Smooth muscle cell (in vitro differentiated cells): ENCODE measurements at regions not wholly inside any gene's neighbourhood (a gene's known extent, or its start where the extent isn't known, plus 50 kb on each side); places are given as distances from the start of the nearest gene placed in this dataset.
A peak's percentile ranks its signal among the peaks of the same experiment; 100 is the strongest.

Source experiments
- DNase-seq: peaks from one replicate; lab custom pipeline; 2025; ENCODE audit not compliant: unreplicated experiment; lab: John Stamatoyannopoulos, UW
- H2AFZ ChIP-seq: fragments of 200-600 bp; sonication (generic); 2 replicates; pipeline ENCODE4 v1.6.0; 2016; ENCODE audit warnings: antibody characterized with exemption, low read depth, mild to moderate bottlenecking
- H3F3A ChIP-seq: fragments of 200-600 bp; sonication (generic); 2 replicates; pipeline ENCODE4 v1.6.0; 2017; ENCODE audit warnings: antibody characterized with exemption, low read depth
- H3K27ac ChIP-seq: fragments of 200-600 bp; sonication (generic); 2 replicates; pipeline ENCODE4 v1.5.1; 2016; ENCODE audit warnings: low read depth, mild to moderate bottlenecking
- H3K27me3 ChIP-seq: fragments of 200-600 bp; sonication (generic); 2 replicates; pipeline ENCODE4 v1.6.1; 2016; ENCODE audit warnings: low read depth, mild to moderate bottlenecking
- H3K36me3 ChIP-seq: fragments of 200-600 bp; sonication (generic); 2 replicates; pipeline ENCODE4 v1.5.1; 2016; ENCODE audit warnings: low read depth
- H3K4me1 ChIP-seq: fragments of 200-600 bp; sonication (generic); 2 replicates; pipeline ENCODE4 v1.5.1; 2016; ENCODE audit warnings: low read depth
- H3K4me2 ChIP-seq: fragments of 200-600 bp; sonication (generic); 2 replicates; pipeline ENCODE4 v1.6.0; 2016; ENCODE audit warnings: mild to moderate bottlenecking
- H3K4me3 ChIP-seq: fragments of 200-600 bp; sonication (generic); 2 replicates; pipeline ENCODE4 v1.5.1; 2016; ENCODE audit warnings: mild to moderate bottlenecking
- H3K79me2 ChIP-seq: fragments of 200-600 bp; sonication (generic); 2 replicates; pipeline ENCODE4 v1.6.0; 2016; ENCODE audit warnings: low read depth, mild to moderate bottlenecking
- H3K9ac ChIP-seq: fragments of 200-600 bp; sonication (generic); 2 replicates; pipeline ENCODE4 v1.6.0; 2016; ENCODE audit warnings: low read depth
- H3K9me3 ChIP-seq: fragments of 200-600 bp; sonication (generic); replicated peaks from 2 replicates; pipeline ENCODE4 v1.5.1; 2016; ENCODE audit warnings: low read depth
- H4K20me1 ChIP-seq: fragments of 200-600 bp; sonication (generic); 2 replicates; pipeline ENCODE4 v1.6.0; 2016; ENCODE audit warnings: low read depth
- WGBS: methylation state at CpG from one replicate; pipeline ENCODE4 v1.1.7; 2016; ENCODE audit warnings: low lambda C conversion rate; 5-methylcytosine and 5-hydroxymethylcytosine counted together
- TF ChIP-seq, protein P1 (sequence below): fragments of 200-600 bp; sonication (generic); IDR thresholded peaks from 2 replicates; pipeline ENCODE4 v1.5.1; 2017; ENCODE audit warnings: borderline replicate concordance, mild to moderate bottlenecking, antibody characterized with exemption; ENCODE audit not compliant: insufficient read depth, poor library complexity, severe bottlenecking

DNA sequence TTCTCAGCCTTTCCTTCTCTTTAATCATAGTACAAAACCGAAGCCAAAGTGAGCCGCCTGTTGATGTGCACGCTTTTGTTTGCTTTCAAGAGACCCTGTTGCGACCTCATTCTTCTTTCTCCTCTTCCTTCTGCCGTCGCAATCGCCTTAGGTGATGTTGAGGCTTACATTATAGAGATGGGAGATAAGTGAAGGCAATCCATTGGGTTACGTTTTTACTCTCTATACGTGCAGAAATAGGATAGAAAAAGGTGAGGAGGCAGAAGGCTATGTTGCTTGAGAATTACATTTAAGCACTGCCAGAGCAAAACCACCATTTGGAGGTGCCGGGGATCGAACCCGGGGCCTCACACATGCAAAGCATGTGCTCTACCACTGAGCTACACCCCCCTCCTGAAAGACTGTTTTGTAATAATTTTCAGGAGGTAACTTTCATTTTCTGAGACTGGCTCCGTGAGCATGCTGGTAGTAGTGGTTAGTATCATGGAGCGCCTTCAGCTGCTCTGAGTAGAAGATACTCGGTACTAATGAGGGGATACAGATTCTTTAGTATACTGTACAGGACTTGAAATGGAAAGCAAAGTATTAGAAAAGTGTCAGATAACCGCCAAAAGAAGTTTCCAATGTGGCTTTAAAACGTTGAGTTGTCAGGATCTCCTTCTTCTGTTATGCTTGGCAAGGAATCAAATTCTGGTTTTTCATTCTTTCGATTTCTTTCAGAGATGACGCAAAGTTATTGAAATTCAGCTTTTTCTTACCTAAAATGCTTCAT is 165.6 kb downstream of the TRIM27 start:
- DNase-seq = no peak
- no peaks in the 10 kb centered on the region for H3K79me2 ChIP-seq
- no peaks in the 10 kb centered on the region for H3K4me1 ChIP-seq
- H3K4me2 ChIP-seq = peak overlapping the region; percentile 80
- H3K9me3 ChIP-seq = no peaks in the 10 kb centered on the region
- 24% methylated on average over 19 of the region's 19 CpGs for WGBS
- peak overlapping the region; percentile 34 for H3K4me3 ChIP-seq
- H3K9ac ChIP-seq = no peak overlapping the region
- no peaks in the 10 kb centered on the region for H3K36me3 ChIP-seq
- no peak overlapping the region for H3K27ac ChIP-seq
- H2AFZ ChIP-seq = peak overlapping the region; percentile 33
- TF ChIP-seq, protein P1, sequence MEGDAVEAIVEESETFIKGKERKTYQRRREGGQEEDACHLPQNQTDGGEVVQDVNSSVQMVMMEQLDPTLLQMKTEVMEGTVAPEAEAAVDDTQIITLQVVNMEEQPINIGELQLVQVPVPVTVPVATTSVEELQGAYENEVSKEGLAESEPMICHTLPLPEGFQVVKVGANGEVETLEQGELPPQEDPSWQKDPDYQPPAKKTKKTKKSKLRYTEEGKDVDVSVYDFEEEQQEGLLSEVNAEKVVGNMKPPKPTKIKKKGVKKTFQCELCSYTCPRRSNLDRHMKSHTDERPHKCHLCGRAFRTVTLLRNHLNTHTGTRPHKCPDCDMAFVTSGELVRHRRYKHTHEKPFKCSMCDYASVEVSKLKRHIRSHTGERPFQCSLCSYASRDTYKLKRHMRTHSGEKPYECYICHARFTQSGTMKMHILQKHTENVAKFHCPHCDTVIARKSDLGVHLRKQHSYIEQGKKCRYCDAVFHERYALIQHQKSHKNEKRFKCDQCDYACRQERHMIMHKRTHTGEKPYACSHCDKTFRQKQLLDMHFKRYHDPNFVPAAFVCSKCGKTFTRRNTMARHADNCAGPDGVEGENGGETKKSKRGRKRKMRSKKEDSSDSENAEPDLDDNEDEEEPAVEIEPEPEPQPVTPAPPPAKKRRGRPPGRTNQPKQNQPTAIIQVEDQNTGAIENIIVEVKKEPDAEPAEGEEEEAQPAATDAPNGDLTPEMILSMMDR = no peak
- no peaks in the 10 kb centered on the region for H4K20me1 ChIP-seq
- no peaks in the 10 kb centered on the region for H3F3A ChIP-seq
- peaks cover 41% of the 10 kb centered on the region for H3K27me3 ChIP-seq

GRCh38 chr6:28758818-28759235 is 165.0 kb downstream of the TRIM27 start:
- H3F3A ChIP-seq = no peaks in the 10 kb centered on the region
- H3K79me2 ChIP-seq = no peaks in the 10 kb centered on the region
- H3K27me3 ChIP-seq = peaks cover 46% of the 10 kb centered on the region
- H3K36me3 ChIP-seq = no peaks in the 10 kb centered on the region
- no peak overlapping the region for H2AFZ ChIP-seq
- DNase-seq = no peak
- 75% methylated on average over 6 of the region's 6 CpGs for WGBS
- no peaks in the 10 kb centered on the region for H4K20me1 ChIP-seq
- H3K9ac ChIP-seq = no peak overlapping the region
- TF ChIP-seq, protein P1 = no peak
- H3K27ac ChIP-seq = no peak overlapping the region
- no peaks in the 10 kb centered on the region for H3K9me3 ChIP-seq
- no peaks in the 10 kb centered on the region for H3K4me1 ChIP-seq
- H3K4me3 ChIP-seq = no peak overlapping the region
- H3K4me2 ChIP-seq = peak overlapping the region; percentile 80

DNA sequence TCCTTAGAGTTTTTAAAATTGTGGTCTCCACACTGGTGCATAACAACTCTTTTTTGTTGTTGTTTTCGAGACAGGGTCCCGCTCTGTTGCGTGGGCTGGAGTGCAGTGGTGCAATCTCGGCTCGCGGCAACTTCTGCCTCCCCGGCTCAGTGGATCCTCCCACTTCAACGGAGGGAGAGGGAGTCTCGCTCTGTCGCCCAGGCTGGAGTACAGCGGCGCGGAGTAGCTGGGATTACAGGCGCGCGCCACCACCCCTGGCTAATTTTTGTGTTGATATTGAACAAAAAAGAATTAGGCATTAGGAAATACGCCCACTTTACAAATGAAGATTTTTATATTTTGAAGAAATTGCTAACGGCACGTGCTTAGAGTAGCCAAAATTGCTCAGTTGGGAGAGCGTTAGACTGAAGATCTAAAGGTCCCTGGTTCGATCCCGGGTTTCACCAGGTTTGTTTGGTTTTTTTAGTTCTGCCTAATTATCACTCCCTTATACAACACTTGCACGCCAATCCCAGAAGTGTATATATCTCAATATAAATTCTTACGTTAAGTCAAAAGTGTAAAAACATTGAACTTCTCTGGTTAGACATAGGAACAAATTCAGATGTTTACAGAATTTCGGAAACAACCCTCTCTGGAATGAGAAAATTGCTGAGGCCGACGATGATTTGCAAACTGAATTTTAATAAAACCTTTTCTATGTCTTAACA is 159.6 kb downstream of the TRIM27 start:
- no peak for DNase-seq
- H4K20me1 ChIP-seq = no peaks in the 10 kb centered on the region
- TF ChIP-seq, protein P1 = no peak
- H3K36me3 ChIP-seq = no peaks in the 10 kb centered on the region
- no peaks in the 10 kb centered on the region for H3K79me2 ChIP-seq
- H3K9ac ChIP-seq = no peak overlapping the region
- H3K4me1 ChIP-seq = peaks cover 5% of the 10 kb centered on the region
- H2AFZ ChIP-seq = no peak overlapping the region
- H3F3A ChIP-seq = no peaks in the 10 kb centered on the region
- H3K4me2 ChIP-seq = peak overlapping the region; percentile 69
- no peaks in the 10 kb centered on the region for H3K9me3 ChIP-seq
- H3K4me3 ChIP-seq = peak overlapping the region; percentile 4
- H3K27me3 ChIP-seq = peaks cover 85% of the 10 kb centered on the region
- H3K27ac ChIP-seq = no peak overlapping the region
- WGBS = 27% methylated on average over 27 of the region's 27 CpGs
